Stomach (tissue), 8 donors: ENCODE measurements at regions not wholly inside any gene's neighbourhood (a gene's known extent, or its start where the extent isn't known, plus 50 kb on each side); places are given as distances from the start of the nearest gene placed in this dataset.

ENCODE experiments used
- DNase-seq, 2 donors: peaks; one replicate each; pipeline versions ENCODE4 v3.0.0 to v3.0.0-alpha.2; 2013 to 2019
- H3K27ac ChIP-seq, 5 donors: fragments of 200-600 bp in 4 of 5; sonication (generic) in 4 of 5; one replicate each; pipeline ENCODE4 v1.5.1; 2013 to 2019; ENCODE audit warnings: mild to moderate bottlenecking in 1 of 5, moderate library complexity in 1 of 5
- H3K27me3 ChIP-seq, 3 donors: fragments of 200-600 bp; sonication (generic); one replicate each; pipeline ENCODE4 v1.5.1; 2017 to 2019; ENCODE audit warnings: mixed run types in 1 of 3
- H3K36me3 ChIP-seq, 4 donors: fragments of 200-600 bp; sonication (generic); 1 replicate in 3 of 4; 2 replicates in 1 of 4; pipeline ENCODE4 v1.5.1; 2016 to 2019
- H3K4me1 ChIP-seq, 4 donors: fragments of 200-600 bp; sonication (generic); one replicate each; pipeline ENCODE4 v1.5.1; 2016 to 2019
- H3K4me3 ChIP-seq, 4 donors: fragments of 200-600 bp; sonication (generic) in 3 of 4; one replicate each; pipeline ENCODE4 v1.5.1; 2016 to 2019; ENCODE audit warnings: mild to moderate bottlenecking in 1 of 4
- H3K9me3 ChIP-seq, 4 donors: fragments of 200-600 bp; sonication (generic); one replicate each; pipeline ENCODE4 v1.5.1; 2016 to 2019
- CTCF ChIP-seq, 7 experiments: fragments of 450-650 bp in 4 of 7; fragments of 200-600 bp in 3 of 7; sonication (generic) in 3 of 7; IDR thresholded peaks; one replicate each; pipeline ENCODE4 v1.5.1; 2016 to 2019; ENCODE audit warnings: antibody characterized with exemption in 7 of 7, control low read depth in 2 of 7, mild to moderate bottlenecking in 1 of 7
- EP300 ChIP-seq: sonication (generic); formaldehyde crosslinking; IDR thresholded peaks from one replicate; pipeline ENCODE4 v1.6.1; 2017; ENCODE audit warnings: antibody characterized with exemption
- POLR2A ChIP-seq, 4 donors: fragments of 450-650 bp; IDR thresholded peaks; one replicate each; pipeline ENCODE4 v1.6.1; 2016; ENCODE audit warnings: antibody characterized with exemption in 4 of 4, control low read depth in 2 of 4, mild to moderate bottlenecking in 1 of 4, moderate library complexity in 1 of 4
- POLR2AphosphoS5 ChIP-seq, 3 donors: sonication (generic); formaldehyde crosslinking; IDR thresholded peaks; one replicate each; pipeline ENCODE4 v1.6.1; 2016; ENCODE audit warnings: antibody characterized with exemption in 3 of 3
- WGBS, 5 donors: extraction: QIAGEN DNeasy Blood & Tissue Kit in 3 of 5; methylation state at CpG; one replicate each; pipeline versions ENCODE4 v1.1.5 to v1.1.7; 2013 to 2018; 5-methylcytosine and 5-hydroxymethylcytosine counted together
- intact Hi-C: fragments of 100-400 bp; cut with DNase I; formaldehyde crosslinking; loops from one replicate; pipeline ENCODE4 v1.15.1; 2023; ENCODE audit warnings: low total_unique reads
- donor health status: healthy with polysubstance abuse.
- donor health status: Bipolar disorder and iron deficiency.
- donor health status: healthy.

- Histone ChIP-seq H3K4me3 (no peak overlapping the region), H3K4me1 (no peaks in the 10 kb centered on the region), H3K9me3 (peaks cover 0 to 4% (median 2%) of the 10 kb centered on the region in 4 donors), H3K27ac (no peak overlapping the region), H3K27me3 (no peaks in the 10 kb centered on the region), H3K36me3 (no peaks in the 10 kb centered on the region)
- intact Hi-C loops: no loop called here
- no peak for DNase-seq
- TF ChIP-seq POLR2AphosphoS5 (IDR thresholded peaks at IDR 0.05): no peak
- no peak for TF ChIP-seq EP300
- no peak for TF ChIP-seq CTCF (IDR thresholded peaks at IDR 0.05)
- no peak for TF ChIP-seq POLR2A (IDR thresholded peaks at IDR 0.05)
- WGBS, 5 donors: 61 to 70% (median 69%) methylated on average over 8 of the region's 8 CpGs
These were observed 140.5 kb upstream of the OPRM1 start for GRCh38 chr6:153898360-153899059.

GRCh38 chr6:153882411-153882810 lies 156.6 kb upstream of the OPRM1 start:
- Histone ChIP-seq H3K4me3 (no peak overlapping the region), H3K27me3 (no peaks in the 10 kb centered on the region), H3K4me1 (no peaks in the 10 kb centered on the region), H3K9me3 (peaks cover 0 to 11% (median 3%) of the 10 kb centered on the region in 4 donors), H3K27ac (no peak overlapping the region), H3K36me3 (no peaks in the 10 kb centered on the region)
- intact Hi-C loops: no loop called here
- no peak for DNase-seq
- TF ChIP-seq CTCF (IDR thresholded peaks at IDR 0.05): no peak
- no peak for TF ChIP-seq EP300
- TF ChIP-seq POLR2AphosphoS5 (IDR thresholded peaks at IDR 0.05): no peak
- no peak for TF ChIP-seq POLR2A (IDR thresholded peaks at IDR 0.05)

- H3K27ac ChIP-seq: no peak overlapping the region
- H3K4me1 ChIP-seq: no peaks in the 10 kb centered on the region
- intact Hi-C loops: no loop called here
- no peaks in the 10 kb centered on the region for H3K36me3 ChIP-seq
- 77 to 89% (median 86%) methylated on average over 3 of the region's 3 CpGs for WGBS, 5 donors
- H3K4me3 ChIP-seq: no peak overlapping the region
- H3K27me3 ChIP-seq: no peaks in the 10 kb centered on the region
- DNase-seq: no peak
- TF ChIP-seq EP300 (no peak), POLR2AphosphoS5 (IDR thresholded peaks at IDR 0.05) (no peak), CTCF (IDR thresholded peaks at IDR 0.05) (no peak), POLR2A (IDR thresholded peaks at IDR 0.05) (no peak)
- peaks cover 0 to 16% (median 1%) of the 10 kb centered on the region in 4 donors for H3K9me3 ChIP-seq
These were observed 165.5 kb upstream of the OPRM1 start for GRCh38 chr6:153873541-153873940.

GRCh38 chr6:153872946-153873345 lies 166.1 kb upstream of the OPRM1 start:
- H3K4me3 ChIP-seq: no peak overlapping the region

More at GRCh38 chr6:153872946-153873345, 166.1 kb upstream of the OPRM1 start:
- TF ChIP-seq CTCF (IDR thresholded peaks at IDR 0.05) (no peak), EP300 (no peak), POLR2AphosphoS5 (IDR thresholded peaks at IDR 0.05) (no peak), POLR2A (IDR thresholded peaks at IDR 0.05) (no peak)
- WGBS, 5 donors: 83 to 94% (median 90%) methylated on average over 2 of the region's 2 CpGs
- H3K27me3 ChIP-seq: no peaks in the 10 kb centered on the region
- H3K9me3 ChIP-seq: peaks cover 0 to 10% (median 4%) of the 10 kb centered on the region in 4 donors
- H3K4me1 ChIP-seq: no peaks in the 10 kb centered on the region
- no peaks in the 10 kb centered on the region for H3K36me3 ChIP-seq
- DNase-seq: no peak
- intact Hi-C loops: no loop called here
- no peak overlapping the region for H3K27ac ChIP-seq
